Activated T-helper 2 cell treated with anti-CD3 and anti-CD28 coated beads, Interferon-gamma antibody, Interleukin-2, Interleukin-4, amounts not matched to agents 10 μg/mL and 5 μg/mL and 100 μg/mL, durations not matched to agents 14 hours and 24 hours and 36 hours (primary cell): ENCODE measurements at regions not wholly inside any gene's neighbourhood (a gene's known extent, or its start where the extent isn't known, plus 50 kb on each side); places are given as distances from the start of the nearest gene placed in this dataset.

ENCODE experiments used
- DNase-seq: peaks from one replicate; pipeline ENCODE4 v3.0.0; 2021; ENCODE audit warnings: low spot score
- H3K27ac Mint-ChIP-seq: one replicate; pipeline ENCODE4 v1.8.0; 2021; ENCODE audit warnings: mixed read lengths
- H3K27me3 Mint-ChIP-seq: one replicate; pipeline ENCODE4 v1.8.0; 2021; ENCODE audit warnings: low read depth, mixed read lengths
- H3K36me3 Mint-ChIP-seq: one replicate; pipeline ENCODE4 v1.8.0; 2021; ENCODE audit warnings: low read depth, mixed read lengths
- H3K4me1 Mint-ChIP-seq: one replicate; pipeline ENCODE4 v1.8.0; 2021; ENCODE audit warnings: low read depth, mixed read lengths
- H3K4me3 Mint-ChIP-seq: one replicate; pipeline ENCODE4 v1.8.0; 2021; ENCODE audit warnings: low read depth, mild to moderate bottlenecking, moderate library complexity, mixed read lengths
- H3K9me3 Mint-ChIP-seq: one replicate; pipeline ENCODE4 v1.8.0; 2021; ENCODE audit warnings: mixed read lengths
- intact Hi-C: fragments of 100-400 bp; cut with micrococcal nuclease; formaldehyde crosslinking; loops from one replicate; pipeline ENCODE4 v1.15.1; 2023

- intact Hi-C loops = no loop called here
- no peaks in the 10 kb centered on the region for H3K36me3 Mint-ChIP-seq
- peaks cover 14% of the 10 kb centered on the region for H3K9me3 Mint-ChIP-seq
- H3K27me3 Mint-ChIP-seq = no peaks in the 10 kb centered on the region
- H3K4me1 Mint-ChIP-seq = no peaks in the 10 kb centered on the region
- no peak overlapping the region for H3K4me3 Mint-ChIP-seq
- H3K27ac Mint-ChIP-seq = no peak overlapping the region
- no peak for DNase-seq
These were observed 708.6 kb downstream of the CCDC85A start for GRCh38 chr2:56892382-56892781.

- intact Hi-C loops = loop anchor here (1.0 kb wide), 1 partner anchor 15 kb away; no protein-coding TSS in a partner anchor
- no peak overlapping the region for H3K27ac Mint-ChIP-seq
- H3K9me3 Mint-ChIP-seq = peaks cover 16% of the 10 kb centered on the region
- no peaks in the 10 kb centered on the region for H3K36me3 Mint-ChIP-seq
- no peak for DNase-seq
- H3K4me3 Mint-ChIP-seq = no peak overlapping the region
- no peaks in the 10 kb centered on the region for H3K27me3 Mint-ChIP-seq
- H3K4me1 Mint-ChIP-seq = no peaks in the 10 kb centered on the region
These were observed 715.2 kb downstream of the CCDC85A start for GRCh38 chr2:56898986-56899385.

GRCh38 chr2:56912490-56912889 is 728.7 kb downstream of the CCDC85A start:
- Mint-ChIP-seq H3K27ac (no peak overlapping the region), H3K4me1 (no peaks in the 10 kb centered on the region), H3K27me3 (no peaks in the 10 kb centered on the region), H3K4me3 (no peak overlapping the region), H3K9me3 (peaks cover 37% of the 10 kb centered on the region), H3K36me3 (no peaks in the 10 kb centered on the region)
- intact Hi-C loops = no loop called here
- DNase-seq = no peak

GRCh38 chr2:56918790-56919189 is 735.0 kb downstream of the CCDC85A start:
- intact Hi-C loops = no loop called here
- H3K27me3 Mint-ChIP-seq = no peaks in the 10 kb centered on the region

GRCh38 chr2:56933976-56934375 is 750.2 kb downstream of the CCDC85A start:
- no peaks in the 10 kb centered on the region for H3K36me3 Mint-ChIP-seq
- no peak overlapping the region for H3K4me3 Mint-ChIP-seq
- intact Hi-C loops = no loop called here
- H3K4me1 Mint-ChIP-seq = no peaks in the 10 kb centered on the region
- no peak overlapping the region for H3K27ac Mint-ChIP-seq
- H3K9me3 Mint-ChIP-seq = peaks cover 20% of the 10 kb centered on the region
- H3K27me3 Mint-ChIP-seq = no peaks in the 10 kb centered on the region
- DNase-seq = no peak

More at GRCh38 chr2:56918790-56919189, 735.0 kb downstream of the CCDC85A start:
- Mint-ChIP-seq H3K36me3 (no peaks in the 10 kb centered on the region), H3K4me3 (no peak overlapping the region), H3K4me1 (no peaks in the 10 kb centered on the region), H3K9me3 (peaks cover 46% of the 10 kb centered on the region), H3K27ac (no peak overlapping the region)
- no peak for DNase-seq

GRCh38 chr2:56934866-56935265 is 751.1 kb downstream of the CCDC85A start:
- DNase-seq = no peak
- Mint-ChIP-seq H3K36me3 (no peaks in the 10 kb centered on the region), H3K4me1 (no peaks in the 10 kb centered on the region), H3K9me3 (peaks cover 13% of the 10 kb centered on the region), H3K4me3 (no peak overlapping the region), H3K27me3 (no peaks in the 10 kb centered on the region), H3K27ac (no peak overlapping the region)
- intact Hi-C loops = no loop called here

GRCh38 chr2:56940054-56940453 is 756.3 kb downstream of the CCDC85A start:
- Mint-ChIP-seq H3K36me3 (no peaks in the 10 kb centered on the region), H3K27me3 (no peaks in the 10 kb centered on the region), H3K9me3 (peaks cover 35% of the 10 kb centered on the region), H3K27ac (no peak overlapping the region), H3K4me3 (no peak overlapping the region), H3K4me1 (no peaks in the 10 kb centered on the region)
- intact Hi-C loops = no loop called here
- DNase-seq = no peak

- intact Hi-C loops = no loop called here
- Mint-ChIP-seq H3K9me3 (peaks cover 50% of the 10 kb centered on the region), H3K27ac (no peak overlapping the region), H3K4me1 (no peaks in the 10 kb centered on the region), H3K4me3 (no peak overlapping the region), H3K36me3 (no peaks in the 10 kb centered on the region), H3K27me3 (no peaks in the 10 kb centered on the region)
- no peak for DNase-seq
These were observed 769.1 kb downstream of the CCDC85A start for GRCh38 chr2:56952871-56953270.

GRCh38 chr2:56960581-56960980 is 776.8 kb downstream of the CCDC85A start:
- Mint-ChIP-seq H3K27me3 (no peaks in the 10 kb centered on the region), H3K9me3 (peaks cover 26% of the 10 kb centered on the region), H3K27ac (no peak overlapping the region), H3K4me1 (no peaks in the 10 kb centered on the region), H3K4me3 (no peak overlapping the region), H3K36me3 (no peaks in the 10 kb centered on the region)
- no peak for DNase-seq
- intact Hi-C loops = no loop called here

GRCh38 chr2:56962673-56963072 is 778.9 kb downstream of the CCDC85A start:
- H3K36me3 Mint-ChIP-seq = no peaks in the 10 kb centered on the region
- DNase-seq = no peak
- H3K4me3 Mint-ChIP-seq = no peak overlapping the region
- H3K4me1 Mint-ChIP-seq = no peaks in the 10 kb centered on the region
- intact Hi-C loops = no loop called here
- H3K27ac Mint-ChIP-seq = no peak overlapping the region
- no peaks in the 10 kb centered on the region for H3K27me3 Mint-ChIP-seq
- H3K9me3 Mint-ChIP-seq = peaks cover 27% of the 10 kb centered on the region

- Mint-ChIP-seq H3K36me3 (no peaks in the 10 kb centered on the region), H3K4me3 (no peak overlapping the region), H3K27ac (no peak overlapping the region), H3K27me3 (no peaks in the 10 kb centered on the region), H3K9me3 (peaks cover 42% of the 10 kb centered on the region), H3K4me1 (no peaks in the 10 kb centered on the region)
- intact Hi-C loops = no loop called here
- no peak for DNase-seq
These were observed 785.7 kb downstream of the CCDC85A start for GRCh38 chr2:56969513-56969912.

- Mint-ChIP-seq H3K9me3 (peaks cover 46% of the 10 kb centered on the region), H3K4me3 (no peak overlapping the region), H3K4me1 (no peaks in the 10 kb centered on the region), H3K27me3 (no peaks in the 10 kb centered on the region), H3K27ac (no peak overlapping the region), H3K36me3 (no peaks in the 10 kb centered on the region)
- intact Hi-C loops = no loop called here
- DNase-seq = no peak
These were observed 787.7 kb downstream of the CCDC85A start for GRCh38 chr2:56971383-56971974.

- DNase-seq = no peak
- Mint-ChIP-seq H3K9me3 (peaks cover 46% of the 10 kb centered on the region), H3K4me1 (no peaks in the 10 kb centered on the region), H3K27me3 (no peaks in the 10 kb centered on the region), H3K4me3 (no peak overlapping the region), H3K36me3 (no peaks in the 10 kb centered on the region), H3K27ac (no peak overlapping the region)
- intact Hi-C loops = no loop called here
These were observed 797.8 kb downstream of the CCDC85A start for GRCh38 chr2:56981554-56981953.

- Mint-ChIP-seq H3K4me1 (no peaks in the 10 kb centered on the region), H3K27me3 (no peaks in the 10 kb centered on the region), H3K27ac (no peak overlapping the region), H3K36me3 (no peaks in the 10 kb centered on the region), H3K9me3 (peaks cover 28% of the 10 kb centered on the region), H3K4me3 (no peak overlapping the region)
- no peak for DNase-seq
- intact Hi-C loops = no loop called here
These were observed 801.8 kb downstream of the CCDC85A start for GRCh38 chr2:56985609-56986008.
